ENCODE measurements at regions not wholly inside any gene's neighbourhood (a gene's known extent, or its start where the extent isn't known, plus 50 kb on each side); places are given as distances from the start of the nearest gene placed in this dataset.

GRCh38 chr2:41662461-41662860 is 385.4 kb upstream of the PKDCC start:
- DNase-seq, result no peak
- CTCF ChIA-PET, result no interaction called here
- H3K4me3 Mint-ChIP-seq, result no peak overlapping the region
- no peaks in the 10 kb centered on the region for H3K4me1 Mint-ChIP-seq
- POLR2A ChIA-PET, result no interaction called here
- no peak overlapping the region for H3K27ac Mint-ChIP-seq
- no peaks in the 10 kb centered on the region for H3K27me3 Mint-ChIP-seq
- no peaks in the 10 kb centered on the region for H3K36me3 Mint-ChIP-seq (ENCODE audit: low read depth)
- no peaks in the 10 kb centered on the region for H3K9me3 Mint-ChIP-seq

GRCh38 chr2:41663056-41663455 is 384.8 kb upstream of the PKDCC start:
- ChIA-PET POLR2A (no interaction called here), CTCF (no interaction called here)
- Mint-ChIP-seq H3K27me3 (no peaks in the 10 kb centered on the region), H3K4me1 (no peaks in the 10 kb centered on the region), H3K4me3 (no peak overlapping the region), H3K9me3 (no peaks in the 10 kb centered on the region), H3K27ac (no peak overlapping the region), H3K36me3 (ENCODE audit: low read depth) (no peaks in the 10 kb centered on the region)
- no peak for DNase-seq

- H3K9me3 Mint-ChIP-seq, result no peaks in the 10 kb centered on the region
- no peak overlapping the region for H3K27ac Mint-ChIP-seq
- peaks cover 3% of the 10 kb centered on the region for H3K27me3 Mint-ChIP-seq
- ChIA-PET POLR2A (no interaction called here), CTCF (no interaction called here)
- no peak overlapping the region for H3K4me3 Mint-ChIP-seq
- no peaks in the 10 kb centered on the region for H3K36me3 Mint-ChIP-seq (ENCODE audit: low read depth)
- no peak for DNase-seq
- no peaks in the 10 kb centered on the region for H3K4me1 Mint-ChIP-seq
Measured at GRCh38 chr2:41668529-41668928, 379.3 kb upstream of the PKDCC start.

GRCh38 chr2:41678639-41679038 is 369.2 kb upstream of the PKDCC start:
- Mint-ChIP-seq H3K4me3 (no peak overlapping the region), H3K36me3 (ENCODE audit: low read depth) (no peaks in the 10 kb centered on the region)
- POLR2A ChIA-PET, result no interaction called here

GRCh38 chr2:41686156-41686555 is 361.7 kb upstream of the PKDCC start:
- H3K4me3 Mint-ChIP-seq, result no peak overlapping the region
- peaks cover 8% of the 10 kb centered on the region for H3K27me3 Mint-ChIP-seq

More at GRCh38 chr2:41678639-41679038, 369.2 kb upstream of the PKDCC start:
- Mint-ChIP-seq H3K4me1 (no peaks in the 10 kb centered on the region), H3K27me3 (peaks cover 6% of the 10 kb centered on the region), H3K9me3 (no peaks in the 10 kb centered on the region), H3K27ac (no peak overlapping the region)
- CTCF ChIA-PET, result no interaction called here
- DNase-seq, result no peak

GRCh38 chr2:41691561-41691960 is 356.3 kb upstream of the PKDCC start:
- H3K9me3 Mint-ChIP-seq, result no peaks in the 10 kb centered on the region

More at GRCh38 chr2:41686156-41686555, 361.7 kb upstream of the PKDCC start:
- ChIA-PET CTCF (interaction anchor here (1.5 kb wide), 1 partner anchor 11 kb away, joined by 3 read pairs; no protein-coding TSS in a partner anchor), POLR2A (no interaction called here)
- Mint-ChIP-seq H3K36me3 (ENCODE audit: low read depth) (no peaks in the 10 kb centered on the region), H3K4me1 (no peaks in the 10 kb centered on the region), H3K27ac (no peak overlapping the region), H3K9me3 (no peaks in the 10 kb centered on the region)
- DNase-seq, result no peak

GRCh38 chr2:41694536-41695049 is 353.2 kb upstream of the PKDCC start:
- DNase-seq, result no peak
- ChIA-PET POLR2A (no interaction called here), CTCF (no interaction called here)
- H3K9me3 Mint-ChIP-seq, result no peaks in the 10 kb centered on the region
- H3K27ac Mint-ChIP-seq, result no peak overlapping the region
- H3K4me3 Mint-ChIP-seq, result no peak overlapping the region
- no peaks in the 10 kb centered on the region for H3K36me3 Mint-ChIP-seq (ENCODE audit: low read depth)
- H3K27me3 Mint-ChIP-seq, result peaks cover 2% of the 10 kb centered on the region
- no peaks in the 10 kb centered on the region for H3K4me1 Mint-ChIP-seq

More at GRCh38 chr2:41691561-41691960, 356.3 kb upstream of the PKDCC start:
- no peak for DNase-seq
- Mint-ChIP-seq H3K27me3 (peaks cover 4% of the 10 kb centered on the region), H3K4me1 (no peaks in the 10 kb centered on the region), H3K4me3 (no peak overlapping the region), H3K36me3 (ENCODE audit: low read depth) (no peaks in the 10 kb centered on the region), H3K27ac (no peak overlapping the region)
- POLR2A ChIA-PET, result no interaction called here
- CTCF ChIA-PET, result no interaction called here

GRCh38 chr2:41695198-41696113 is 352.4 kb upstream of the PKDCC start:
- no peaks in the 10 kb centered on the region for H3K9me3 Mint-ChIP-seq
- no peaks in the 10 kb centered on the region for H3K36me3 Mint-ChIP-seq (ENCODE audit: low read depth)
- ChIA-PET CTCF (no interaction called here), POLR2A (no interaction called here)
- peaks cover 9% of the 10 kb centered on the region for H3K27me3 Mint-ChIP-seq
- H3K4me3 Mint-ChIP-seq, result no peak overlapping the region
- no peaks in the 10 kb centered on the region for H3K4me1 Mint-ChIP-seq
- no peak for DNase-seq
- H3K27ac Mint-ChIP-seq, result no peak overlapping the region

- no peak overlapping the region for H3K4me3 Mint-ChIP-seq
- ChIA-PET POLR2A (no interaction called here), CTCF (interaction anchor here (0.9 kb wide), 1 partner anchor 11 kb away, joined by 3 read pairs; no protein-coding TSS in a partner anchor)
- no peak for DNase-seq
- H3K36me3 Mint-ChIP-seq (ENCODE audit: low read depth), result no peaks in the 10 kb centered on the region
- H3K27ac Mint-ChIP-seq, result no peak overlapping the region
- H3K9me3 Mint-ChIP-seq, result no peaks in the 10 kb centered on the region
- H3K27me3 Mint-ChIP-seq, result peaks cover 9% of the 10 kb centered on the region
- H3K4me1 Mint-ChIP-seq, result no peaks in the 10 kb centered on the region
Measured at GRCh38 chr2:41697389-41697788, 350.4 kb upstream of the PKDCC start.

- ChIA-PET POLR2A (interaction anchor here (0.5 kb wide), 1 partner anchor 1480 kb away, joined by 3 read pairs; no protein-coding TSS in a partner anchor), CTCF (interaction anchor here (1.2 kb wide), 1 partner anchor 1785 kb away, joined by 3 read pairs; no protein-coding TSS in a partner anchor)
- no peak overlapping the region for H3K27ac Mint-ChIP-seq
- H3K4me1 Mint-ChIP-seq, result no peaks in the 10 kb centered on the region
- no peak for DNase-seq
- peaks cover 9% of the 10 kb centered on the region for H3K27me3 Mint-ChIP-seq
- H3K36me3 Mint-ChIP-seq (ENCODE audit: low read depth), result no peaks in the 10 kb centered on the region
- no peaks in the 10 kb centered on the region for H3K9me3 Mint-ChIP-seq
- no peak overlapping the region for H3K4me3 Mint-ChIP-seq
Measured at GRCh38 chr2:41698678-41699422, 349.0 kb upstream of the PKDCC start.

GRCh38 chr2:41701231-41701630 is 346.6 kb upstream of the PKDCC start:
- POLR2A ChIA-PET, result no interaction called here
- Mint-ChIP-seq H3K27me3 (peaks cover 12% of the 10 kb centered on the region), H3K36me3 (ENCODE audit: low read depth) (no peaks in the 10 kb centered on the region), H3K9me3 (no peaks in the 10 kb centered on the region), H3K27ac (no peak overlapping the region), H3K4me1 (no peaks in the 10 kb centered on the region), H3K4me3 (no peak overlapping the region)
- DNase-seq, result no peak
- CTCF ChIA-PET, result no interaction called here

- Mint-ChIP-seq H3K4me1 (no peaks in the 10 kb centered on the region), H3K27me3 (peaks cover 12% of the 10 kb centered on the region), H3K4me3 (no peak overlapping the region), H3K27ac (no peak overlapping the region), H3K9me3 (no peaks in the 10 kb centered on the region), H3K36me3 (ENCODE audit: low read depth) (no peaks in the 10 kb centered on the region)
- DNase-seq, result no peak
- POLR2A ChIA-PET, result no interaction called here
- CTCF ChIA-PET, result interaction anchor here (0.6 kb wide), 1 partner anchor 18 kb away, joined by 3 read pairs; no protein-coding TSS in a partner anchor
Measured at GRCh38 chr2:41703123-41703522, 344.7 kb upstream of the PKDCC start.

- H3K27ac Mint-ChIP-seq, result no peak overlapping the region
- DNase-seq, result no peak
- H3K27me3 Mint-ChIP-seq, result peaks cover 10% of the 10 kb centered on the region
- H3K36me3 Mint-ChIP-seq (ENCODE audit: low read depth), result no peaks in the 10 kb centered on the region
- H3K4me3 Mint-ChIP-seq, result no peak overlapping the region
- ChIA-PET POLR2A (no interaction called here), CTCF (no interaction called here)
- H3K9me3 Mint-ChIP-seq, result no peaks in the 10 kb centered on the region
- no peaks in the 10 kb centered on the region for H3K4me1 Mint-ChIP-seq
Measured at GRCh38 chr2:41705634-41706033, 342.2 kb upstream of the PKDCC start.
